ENCODE measurements at regions not wholly inside any gene's neighbourhood (a gene's known extent, or its start where the extent isn't known, plus 50 kb on each side); places are given as distances from the start of the nearest gene placed in this dataset.

GRCh38 chr10:2475711-2476217 lies 591.6 kb upstream of the PFKP start (continued):
- no peak for TF ChIP-seq GABPB1 (CRISPR knock-in tag; IDR thresholded peaks at IDR 0.05)
- TF ChIP-seq NFYB (CRISPR knock-in tag; conservative IDR thresholded peaks at IDR 0.05; ENCODE audit: low read depth): no peak
- no peak for TF ChIP-seq AFF4 (CRISPR knock-in tag; IDR thresholded peaks at IDR 0.05; ENCODE audit: borderline replicate concordance)

- H3K9me3 Mint-ChIP-seq: peaks cover 29% of the 10 kb centered on the region
- DNase-seq (ENCODE audit: low spot score): no peak
- ATAC-seq: no peak
- no peak overlapping the region for H3K27ac Mint-ChIP-seq
- H3K4me3 Mint-ChIP-seq: no peak overlapping the region
- peaks cover 10% of the 10 kb centered on the region for H3K4me1 Mint-ChIP-seq
- H3K36me3 Mint-ChIP-seq: peaks cover 19% of the 10 kb centered on the region
- ChIA-PET CTCF (interaction anchor here (0.6 kb wide), 1 partner anchor 909 kb away, joined by 4 read pairs; no protein-coding TSS in a partner anchor), POLR2A (no interaction called here)
- peaks cover 3% of the 10 kb centered on the region; the same call in 1 of the 2 replicates for H3K27me3 Mint-ChIP-seq (ENCODE audit: low read depth)
- TF ChIP-seq STAT6 (CRISPR knock-in tag; conservative IDR thresholded peaks at IDR 0.05; ENCODE audit: low read depth) (no peak), SOX15 (CRISPR knock-in tag; IDR thresholded peaks at IDR 0.05) (no peak), NFATC4 (CRISPR knock-in tag; IDR thresholded peaks at IDR 0.05) (no peak)
These were observed 595.5 kb upstream of the PFKP start for GRCh38 chr10:2471811-2472210.

GRCh38 chr10:2469802-2470201 lies 597.5 kb upstream of the PFKP start:
- peaks cover 34% of the 10 kb centered on the region for H3K36me3 Mint-ChIP-seq
- CTCF ChIA-PET: no interaction called here
- POLR2A ChIA-PET: no interaction called here
- TF ChIP-seq ZNF232 (CRISPR knock-in tag; IDR thresholded peaks at IDR 0.05): no peak
- no peak for TF ChIP-seq ATF1 (CRISPR knock-in tag; IDR thresholded peaks at IDR 0.05)
- no peak for TF ChIP-seq TCF7 (CRISPR knock-in tag; IDR thresholded peaks at IDR 0.05; ENCODE audit: low read depth)
- TF ChIP-seq CDX4 (CRISPR knock-in tag; IDR thresholded peaks at IDR 0.05; ENCODE audit: borderline replicate concordance): no peak
- TF ChIP-seq RORB (CRISPR knock-in tag; IDR thresholded peaks at IDR 0.05): no peak
- TF ChIP-seq ZNF423 (CRISPR knock-in tag; IDR thresholded peaks at IDR 0.05): no peak
- TF ChIP-seq ATF2 (CRISPR knock-in tag; IDR thresholded peaks at IDR 0.05; ENCODE audit: borderline replicate concordance, low read depth): no peak
- TF ChIP-seq ZNF138 (CRISPR knock-in tag; conservative IDR thresholded peaks at IDR 0.05): no peak
- no peak for TF ChIP-seq ZBTB21 (CRISPR knock-in tag; IDR thresholded peaks at IDR 0.05; ENCODE audit: borderline replicate concordance)
- no peak for TF ChIP-seq ATF6 (CRISPR knock-in tag; IDR thresholded peaks at IDR 0.05)
- no peak for TF ChIP-seq CBFB (CRISPR knock-in tag; IDR thresholded peaks at IDR 0.05; ENCODE audit: low read depth)
- TF ChIP-seq NR1H2 (CRISPR knock-in tag; IDR thresholded peaks at IDR 0.05): no peak
- H3K27ac Mint-ChIP-seq: no peak overlapping the region
- ATAC-seq: no peak
- peaks cover 46% of the 10 kb centered on the region for H3K9me3 Mint-ChIP-seq
- H3K4me1 Mint-ChIP-seq: no peaks in the 10 kb centered on the region
- DNase-seq (ENCODE audit: low spot score): no peak
- H3K4me3 Mint-ChIP-seq: no peak overlapping the region
- H3K27me3 Mint-ChIP-seq (ENCODE audit: low read depth): peaks cover 3% of the 10 kb centered on the region; the same call in 1 of the 2 replicates
